GM23338 (cell line): ENCODE measurements at regions not wholly inside any gene's neighbourhood (a gene's known extent, or its start where the extent isn't known, plus 50 kb on each side); places are given as distances from the start of the nearest gene placed in this dataset.

Experiments used
- CREB1 ChIP-seq: fragments of 250-450 bp; sonication (Bioruptor Pico); IDR thresholded peaks from 2 replicates; pipeline ENCODE4 v1.5.0; 2020; ENCODE audit warnings: low read depth, mild to moderate bottlenecking, moderate library complexity
- EZH2 ChIP-seq: fragments of 200-600 bp; sonication (generic); IDR thresholded peaks from one replicate; pipeline ENCODE4 v1.8.0; 2017; ENCODE audit warnings: antibody characterized with exemption, mild to moderate bottlenecking, low read depth; ENCODE audit not compliant: unreplicated experiment
- EZH2phosphoT487 ChIP-seq: fragments of 200-600 bp; sonication (generic); IDR thresholded peaks from one replicate; pipeline ENCODE4 v1.8.1; 2018; ENCODE audit warnings: antibody characterized with exemption; ENCODE audit not compliant: unreplicated experiment
- POLR2AphosphoS5 ChIP-seq: IDR thresholded peaks from 2 replicates; pipeline ENCODE4 v1.6.1; 2016; ENCODE audit warnings: antibody characterized with exemption, low read depth
- STAT1 ChIP-seq: IDR thresholded peaks from one replicate; pipeline ENCODE4 v1.6.1; 2016; ENCODE audit warnings: antibody characterized with exemption; ENCODE audit not compliant: unreplicated experiment
- TF ChIP-seq, protein P1 (sequence below), 2 experiments: fragments of 200-600 bp in 1 of 2; sonication (generic) in 1 of 2; conservative IDR thresholded peaks; 2 replicates each; pipeline versions ENCODE4 v1.5.1 to v1.6.1; 2016 to 2017; ENCODE audit warnings: antibody characterized with exemption in 2 of 2, low read depth in 2 of 2, mild to moderate bottlenecking in 2 of 2, moderate library complexity in 1 of 2
- TF ChIP-seq, protein P2 (sequence below): IDR thresholded peaks from one replicate; pipeline ENCODE4 v1.6.1; 2018; ENCODE audit warnings: antibody characterized with exemption; ENCODE audit not compliant: unreplicated experiment
- TF ChIP-seq, protein P3 (sequence below): IDR thresholded peaks from 2 replicates; pipeline ENCODE4 v1.6.1; 2016; ENCODE audit warnings: antibody characterized with exemption
- TF ChIP-seq, protein P4 (sequence below): fragments of 250-450 bp; sonication (Bioruptor Pico); IDR thresholded peaks from 2 replicates; pipeline ENCODE4 v1.5.0; 2020; ENCODE audit warnings: mild to moderate bottlenecking, moderate library complexity

DNA sequence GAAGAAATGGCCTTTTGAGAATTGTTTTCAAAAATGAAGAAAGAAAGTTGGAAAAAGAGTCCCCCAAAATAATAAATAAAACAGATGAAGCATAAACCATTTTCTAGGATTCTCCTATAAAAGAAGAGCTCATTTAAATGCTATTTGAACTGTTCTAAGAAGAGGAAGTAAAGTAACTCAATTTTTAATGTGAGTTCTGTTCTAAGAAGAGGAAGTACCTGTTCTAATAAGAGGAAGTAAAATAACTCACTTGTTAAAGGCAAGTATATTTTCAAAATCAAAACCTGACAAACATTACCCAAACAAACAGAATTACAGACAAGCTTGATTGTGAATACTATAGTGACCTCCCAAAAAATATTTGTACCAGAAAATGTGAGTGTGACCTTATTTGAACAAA lies 1326.3 kb downstream of the C4orf33 start:
- TF ChIP-seq, protein P1, sequence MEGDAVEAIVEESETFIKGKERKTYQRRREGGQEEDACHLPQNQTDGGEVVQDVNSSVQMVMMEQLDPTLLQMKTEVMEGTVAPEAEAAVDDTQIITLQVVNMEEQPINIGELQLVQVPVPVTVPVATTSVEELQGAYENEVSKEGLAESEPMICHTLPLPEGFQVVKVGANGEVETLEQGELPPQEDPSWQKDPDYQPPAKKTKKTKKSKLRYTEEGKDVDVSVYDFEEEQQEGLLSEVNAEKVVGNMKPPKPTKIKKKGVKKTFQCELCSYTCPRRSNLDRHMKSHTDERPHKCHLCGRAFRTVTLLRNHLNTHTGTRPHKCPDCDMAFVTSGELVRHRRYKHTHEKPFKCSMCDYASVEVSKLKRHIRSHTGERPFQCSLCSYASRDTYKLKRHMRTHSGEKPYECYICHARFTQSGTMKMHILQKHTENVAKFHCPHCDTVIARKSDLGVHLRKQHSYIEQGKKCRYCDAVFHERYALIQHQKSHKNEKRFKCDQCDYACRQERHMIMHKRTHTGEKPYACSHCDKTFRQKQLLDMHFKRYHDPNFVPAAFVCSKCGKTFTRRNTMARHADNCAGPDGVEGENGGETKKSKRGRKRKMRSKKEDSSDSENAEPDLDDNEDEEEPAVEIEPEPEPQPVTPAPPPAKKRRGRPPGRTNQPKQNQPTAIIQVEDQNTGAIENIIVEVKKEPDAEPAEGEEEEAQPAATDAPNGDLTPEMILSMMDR (conservative IDR thresholded peaks at IDR 0.05; ENCODE audit: low read depth in 2 of 2), result no peak
- TF ChIP-seq POLR2AphosphoS5 (no peak), EZH2 (no peak), EZH2phosphoT487 (no peak), STAT1 (no peak), CREB1 (CRISPR knock-in tag) (no peak)
- TF ChIP-seq, protein P2, sequence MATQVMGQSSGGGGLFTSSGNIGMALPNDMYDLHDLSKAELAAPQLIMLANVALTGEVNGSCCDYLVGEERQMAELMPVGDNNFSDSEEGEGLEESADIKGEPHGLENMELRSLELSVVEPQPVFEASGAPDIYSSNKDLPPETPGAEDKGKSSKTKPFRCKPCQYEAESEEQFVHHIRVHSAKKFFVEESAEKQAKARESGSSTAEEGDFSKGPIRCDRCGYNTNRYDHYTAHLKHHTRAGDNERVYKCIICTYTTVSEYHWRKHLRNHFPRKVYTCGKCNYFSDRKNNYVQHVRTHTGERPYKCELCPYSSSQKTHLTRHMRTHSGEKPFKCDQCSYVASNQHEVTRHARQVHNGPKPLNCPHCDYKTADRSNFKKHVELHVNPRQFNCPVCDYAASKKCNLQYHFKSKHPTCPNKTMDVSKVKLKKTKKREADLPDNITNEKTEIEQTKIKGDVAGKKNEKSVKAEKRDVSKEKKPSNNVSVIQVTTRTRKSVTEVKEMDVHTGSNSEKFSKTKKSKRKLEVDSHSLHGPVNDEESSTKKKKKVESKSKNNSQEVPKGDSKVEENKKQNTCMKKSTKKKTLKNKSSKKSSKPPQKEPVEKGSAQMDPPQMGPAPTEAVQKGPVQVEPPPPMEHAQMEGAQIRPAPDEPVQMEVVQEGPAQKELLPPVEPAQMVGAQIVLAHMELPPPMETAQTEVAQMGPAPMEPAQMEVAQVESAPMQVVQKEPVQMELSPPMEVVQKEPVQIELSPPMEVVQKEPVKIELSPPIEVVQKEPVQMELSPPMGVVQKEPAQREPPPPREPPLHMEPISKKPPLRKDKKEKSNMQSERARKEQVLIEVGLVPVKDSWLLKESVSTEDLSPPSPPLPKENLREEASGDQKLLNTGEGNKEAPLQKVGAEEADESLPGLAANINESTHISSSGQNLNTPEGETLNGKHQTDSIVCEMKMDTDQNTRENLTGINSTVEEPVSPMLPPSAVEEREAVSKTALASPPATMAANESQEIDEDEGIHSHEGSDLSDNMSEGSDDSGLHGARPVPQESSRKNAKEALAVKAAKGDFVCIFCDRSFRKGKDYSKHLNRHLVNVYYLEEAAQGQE, result no peak
- TF ChIP-seq, protein P3, sequence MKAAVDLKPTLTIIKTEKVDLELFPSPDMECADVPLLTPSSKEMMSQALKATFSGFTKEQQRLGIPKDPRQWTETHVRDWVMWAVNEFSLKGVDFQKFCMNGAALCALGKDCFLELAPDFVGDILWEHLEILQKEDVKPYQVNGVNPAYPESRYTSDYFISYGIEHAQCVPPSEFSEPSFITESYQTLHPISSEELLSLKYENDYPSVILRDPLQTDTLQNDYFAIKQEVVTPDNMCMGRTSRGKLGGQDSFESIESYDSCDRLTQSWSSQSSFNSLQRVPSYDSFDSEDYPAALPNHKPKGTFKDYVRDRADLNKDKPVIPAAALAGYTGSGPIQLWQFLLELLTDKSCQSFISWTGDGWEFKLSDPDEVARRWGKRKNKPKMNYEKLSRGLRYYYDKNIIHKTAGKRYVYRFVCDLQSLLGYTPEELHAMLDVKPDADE, result no peak
- TF ChIP-seq, protein P4, sequence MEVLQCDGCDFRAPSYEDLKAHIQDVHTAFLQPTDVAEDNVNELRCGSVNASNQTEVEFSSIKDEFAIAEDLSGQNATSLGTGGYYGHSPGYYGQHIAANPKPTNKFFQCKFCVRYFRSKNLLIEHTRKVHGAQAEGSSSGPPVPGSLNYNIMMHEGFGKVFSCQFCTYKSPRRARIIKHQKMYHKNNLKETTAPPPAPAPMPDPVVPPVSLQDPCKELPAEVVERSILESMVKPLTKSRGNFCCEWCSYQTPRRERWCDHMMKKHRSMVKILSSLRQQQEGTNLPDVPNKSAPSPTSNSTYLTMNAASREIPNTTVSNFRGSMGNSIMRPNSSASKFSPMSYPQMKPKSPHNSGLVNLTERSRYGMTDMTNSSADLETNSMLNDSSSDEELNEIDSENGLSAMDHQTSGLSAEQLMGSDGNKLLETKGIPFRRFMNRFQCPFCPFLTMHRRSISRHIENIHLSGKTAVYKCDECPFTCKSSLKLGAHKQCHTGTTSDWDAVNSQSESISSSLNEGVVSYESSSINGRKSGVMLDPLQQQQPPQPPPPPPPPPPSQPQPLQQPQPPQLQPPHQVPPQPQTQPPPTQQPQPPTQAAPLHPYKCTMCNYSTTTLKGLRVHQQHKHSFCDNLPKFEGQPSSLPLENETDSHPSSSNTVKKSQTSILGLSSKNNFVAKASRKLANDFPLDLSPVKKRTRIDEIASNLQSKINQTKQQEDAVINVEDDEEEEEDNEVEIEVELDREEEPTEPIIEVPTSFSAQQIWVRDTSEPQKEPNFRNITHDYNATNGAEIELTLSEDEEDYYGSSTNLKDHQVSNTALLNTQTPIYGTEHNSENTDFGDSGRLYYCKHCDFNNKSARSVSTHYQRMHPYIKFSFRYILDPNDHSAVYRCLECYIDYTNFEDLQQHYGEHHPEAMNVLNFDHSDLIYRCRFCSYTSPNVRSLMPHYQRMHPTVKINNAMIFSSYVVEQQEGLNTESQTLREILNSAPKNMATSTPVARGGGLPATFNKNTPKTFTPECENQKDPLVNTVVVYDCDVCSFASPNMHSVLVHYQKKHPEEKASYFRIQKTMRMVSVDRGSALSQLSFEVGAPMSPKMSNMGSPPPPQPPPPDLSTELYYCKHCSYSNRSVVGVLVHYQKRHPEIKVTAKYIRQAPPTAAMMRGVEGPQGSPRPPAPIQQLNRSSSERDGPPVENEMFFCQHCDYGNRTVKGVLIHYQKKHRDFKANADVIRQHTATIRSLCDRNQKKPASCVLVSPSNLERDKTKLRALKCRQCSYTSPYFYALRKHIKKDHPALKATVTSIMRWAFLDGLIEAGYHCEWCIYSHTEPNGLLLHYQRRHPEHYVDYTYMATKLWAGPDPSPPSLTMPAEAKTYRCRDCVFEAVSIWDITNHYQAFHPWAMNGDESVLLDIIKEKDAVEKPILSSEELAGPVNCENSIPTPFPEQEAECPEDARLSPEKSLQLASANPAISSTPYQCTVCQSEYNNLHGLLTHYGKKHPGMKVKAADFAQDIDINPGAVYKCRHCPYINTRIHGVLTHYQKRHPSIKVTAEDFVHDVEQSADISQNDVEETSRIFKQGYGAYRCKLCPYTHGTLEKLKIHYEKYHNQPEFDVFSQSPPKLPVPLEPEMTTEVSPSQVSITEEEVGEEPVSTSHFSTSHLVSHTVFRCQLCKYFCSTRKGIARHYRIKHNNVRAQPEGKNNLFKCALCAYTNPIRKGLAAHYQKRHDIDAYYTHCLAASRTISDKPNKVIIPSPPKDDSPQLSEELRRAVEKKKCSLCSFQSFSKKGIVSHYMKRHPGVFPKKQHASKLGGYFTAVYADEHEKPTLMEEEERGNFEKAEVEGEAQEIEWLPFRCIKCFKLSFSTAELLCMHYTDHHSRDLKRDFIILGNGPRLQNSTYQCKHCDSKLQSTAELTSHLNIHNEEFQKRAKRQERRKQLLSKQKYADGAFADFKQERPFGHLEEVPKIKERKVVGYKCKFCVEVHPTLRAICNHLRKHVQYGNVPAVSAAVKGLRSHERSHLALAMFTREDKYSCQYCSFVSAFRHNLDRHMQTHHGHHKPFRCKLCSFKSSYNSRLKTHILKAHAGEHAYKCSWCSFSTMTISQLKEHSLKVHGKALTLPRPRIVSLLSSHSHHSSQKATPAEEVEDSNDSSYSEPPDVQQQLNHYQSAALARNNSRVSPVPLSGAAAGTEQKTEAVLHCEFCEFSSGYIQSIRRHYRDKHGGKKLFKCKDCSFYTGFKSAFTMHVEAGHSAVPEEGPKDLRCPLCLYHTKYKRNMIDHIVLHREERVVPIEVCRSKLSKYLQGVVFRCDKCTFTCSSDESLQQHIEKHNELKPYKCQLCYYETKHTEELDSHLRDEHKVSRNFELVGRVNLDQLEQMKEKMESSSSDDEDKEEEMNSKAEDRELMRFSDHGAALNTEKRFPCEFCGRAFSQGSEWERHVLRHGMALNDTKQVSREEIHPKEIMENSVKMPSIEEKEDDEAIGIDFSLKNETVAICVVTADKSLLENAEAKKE (CRISPR knock-in tag), result no peak
